ENCODE measurements at regions not wholly inside any gene's neighbourhood (a gene's known extent, or its start where the extent isn't known, plus 50 kb on each side); places are given as distances from the start of the nearest gene placed in this dataset.
"Not testable (repeated sequence)": the region's sequence is repeated elsewhere in the genome, so short reads cannot be mapped to it uniquely, and the experiment has no call there.

GRCh38 chr6:47416396-47417345 lies 60.9 kb upstream of the CD2AP start:
- in situ Hi-C loops (cut with MboI; ENCODE audit: low sequenced_read_pairs): loop anchor here (25.0 kb wide), 1 partner anchor 196 kb away; no protein-coding TSS in a partner anchor
- Histone ChIP-seq H3K9me3 (no peaks in the 10 kb centered on the region), H3K27me3 (ENCODE audit: low read depth) (no peaks in the 10 kb centered on the region), H3K4me3 (no peak overlapping the region), H3K4me1 (peaks cover 10% of the 10 kb centered on the region), H3K36me3 (replicated peaks) (no peaks in the 10 kb centered on the region)
- DNase-seq (ENCODE audit: low spot score in 2 of 2): no peak

- H3K27me3 ChIP-seq (ENCODE audit: low read depth): no peaks in the 10 kb centered on the region
- in situ Hi-C loops (cut with MboI; ENCODE audit: low sequenced_read_pairs): loop anchor here (25.0 kb wide), 1 partner anchor 193 kb away; no protein-coding TSS in a partner anchor
- no peak for DNase-seq (ENCODE audit: low spot score in 2 of 2)
- no peaks in the 10 kb centered on the region for H3K36me3 ChIP-seq (replicated peaks)
- H3K4me1 ChIP-seq: peaks cover 4% of the 10 kb centered on the region
- no peaks in the 10 kb centered on the region for H3K9me3 ChIP-seq
- no peak overlapping the region for H3K4me3 ChIP-seq
Observed at GRCh38 chr6:47419621-47420020, 58.0 kb upstream of the CD2AP start.

- no peaks in the 10 kb centered on the region for H3K4me1 ChIP-seq
- DNase-seq (ENCODE audit: low spot score in 2 of 2): no peak
- H3K36me3 ChIP-seq (replicated peaks): no peaks in the 10 kb centered on the region
- H3K9me3 ChIP-seq: no peaks in the 10 kb centered on the region
- H3K4me3 ChIP-seq: no peak overlapping the region
- no peaks in the 10 kb centered on the region for H3K27me3 ChIP-seq (ENCODE audit: low read depth)
- in situ Hi-C loops (cut with MboI; ENCODE audit: low sequenced_read_pairs): loop anchor here (25.0 kb wide), 1 partner anchor 192 kb away; no protein-coding TSS in a partner anchor
Observed at GRCh38 chr6:47420394-47421371, 56.9 kb upstream of the CD2AP start.

- Histone ChIP-seq H3K4me1 (no peaks in the 10 kb centered on the region), H3K27me3 (ENCODE audit: low read depth) (no peaks in the 10 kb centered on the region), H3K36me3 (replicated peaks) (no peaks in the 10 kb centered on the region), H3K9me3 (no peaks in the 10 kb centered on the region), H3K4me3 (no peak overlapping the region)
- in situ Hi-C loops (cut with MboI; ENCODE audit: low sequenced_read_pairs): loop anchor here (25.0 kb wide), 1 partner anchor 189 kb away; no protein-coding TSS in a partner anchor
- no peak for DNase-seq (ENCODE audit: low spot score in 2 of 2)
Observed at GRCh38 chr6:47423079-47423478, 54.5 kb upstream of the CD2AP start.

- no peaks in the 10 kb centered on the region for H3K36me3 ChIP-seq (replicated peaks)
- in situ Hi-C loops (cut with MboI; ENCODE audit: low sequenced_read_pairs): loop anchor here (25.0 kb wide), 1 partner anchor 188 kb away; no protein-coding TSS in a partner anchor
- no peaks in the 10 kb centered on the region for H3K27me3 ChIP-seq (ENCODE audit: low read depth)
- H3K4me1 ChIP-seq: peaks cover 10% of the 10 kb centered on the region
- H3K4me3 ChIP-seq: no peak overlapping the region
- DNase-seq (ENCODE audit: low spot score in 2 of 2): no peak
- no peaks in the 10 kb centered on the region; the same call in 1 of the 2 replicates for H3K9me3 ChIP-seq
Observed at GRCh38 chr6:47424436-47424836, 53.2 kb upstream of the CD2AP start.

- H3K27me3 ChIP-seq (ENCODE audit: low read depth); H3K4me3 ChIP-seq; DNase-seq (ENCODE audit: low spot score in 2 of 2); in situ Hi-C loops (cut with MboI; ENCODE audit: low sequenced_read_pairs); H3K36me3 ChIP-seq (replicated peaks); H3K9me3 ChIP-seq: not testable (repeated sequence)
- peaks cover 12% of the 10 kb centered on the region for H3K4me1 ChIP-seq
Observed at GRCh38 chr6:47425724-47426123, 51.9 kb upstream of the CD2AP start.

- Histone ChIP-seq H3K9me3 (no peaks in the 10 kb centered on the region; the same call in 1 of the 2 replicates), H3K36me3 (replicated peaks) (no peaks in the 10 kb centered on the region), H3K4me1 (peaks cover 12% of the 10 kb centered on the region), H3K4me3 (no peak overlapping the region), H3K27me3 (ENCODE audit: low read depth) (no peaks in the 10 kb centered on the region)
- in situ Hi-C loops (cut with MboI; ENCODE audit: low sequenced_read_pairs): no loop called here
- DNase-seq (ENCODE audit: low spot score in 2 of 2): no peak
Observed at GRCh38 chr6:47426524-47427302, 50.9 kb upstream of the CD2AP start.

- Histone ChIP-seq H3K4me3 (no peak overlapping the region), H3K4me1 (peaks cover 12% of the 10 kb centered on the region), H3K36me3 (replicated peaks) (no peaks in the 10 kb centered on the region), H3K27me3 (ENCODE audit: low read depth) (no peaks in the 10 kb centered on the region), H3K9me3 (no peaks in the 10 kb centered on the region; the same call in 1 of the 2 replicates)
- no peak for DNase-seq (ENCODE audit: low spot score in 2 of 2)
- in situ Hi-C loops (cut with MboI; ENCODE audit: low sequenced_read_pairs): no loop called here
Observed at GRCh38 chr6:47427680-47428079, 49.9 kb upstream of the CD2AP start.
